NCI-H446 treated with DMSO at 0.1 percent for 48 hours (cell line): ENCODE measurements at regions not wholly inside any gene's neighbourhood (a gene's known extent, or its start where the extent isn't known, plus 50 kb on each side); places are given as distances from the start of the nearest gene placed in this dataset.
A peak's percentile ranks its signal among the peaks of the same experiment; 100 is the strongest.

Experiments
- DNase-seq: peaks from one replicate; lab custom pipeline; 2025; lab: John Stamatoyannopoulos, UW

GRCh38 chr22:26847046-26847445 lies 189.7 kb downstream of the MIAT start:
- DNase-seq, result no peak

GRCh38 chr22:26847816-26848215 lies 190.4 kb downstream of the MIAT start:
- DNase-seq, result no peak

GRCh38 chr22:26848244-26848920 lies 191.0 kb downstream of the MIAT start:
- DNase-seq, result no peak

GRCh38 chr22:26849575-26849974 lies 192.2 kb downstream of the MIAT start:
- DNase-seq, result no peak

- DNase-seq, result no peak
Observed at GRCh38 chr22:26851125-26851524, 193.7 kb downstream of the MIAT start.

GRCh38 chr22:26852176-26852575 lies 194.8 kb downstream of the MIAT start:
- no peak for DNase-seq

- DNase-seq, result no peak
Observed at GRCh38 chr22:26853071-26853470, 195.7 kb downstream of the MIAT start.

GRCh38 chr22:26853495-26853894 lies 196.1 kb downstream of the MIAT start:
- no peak for DNase-seq

- DNase-seq, result no peak
Observed at GRCh38 chr22:26857169-26857568, 199.8 kb downstream of the MIAT start.

- no peak for DNase-seq
Observed at GRCh38 chr22:26860301-26860700, 202.9 kb downstream of the MIAT start.

- DNase-seq, result no peak
Observed at GRCh38 chr22:26865021-26865420, 207.6 kb downstream of the MIAT start.

GRCh38 chr22:26883393-26883792 lies 226.0 kb downstream of the MIAT start:
- DNase-seq, result no peak

- no peak for DNase-seq
Observed at GRCh38 chr22:26884921-26885320, 227.5 kb downstream of the MIAT start.

GRCh38 chr22:26885441-26886261 lies 228.3 kb downstream of the MIAT start:
- no peak for DNase-seq

- no peak for DNase-seq
Observed at GRCh38 chr22:26887456-26887855, 230.1 kb downstream of the MIAT start.

GRCh38 chr22:26887916-26888315 lies 230.5 kb downstream of the MIAT start:
- no peak for DNase-seq

- DNase-seq, result no peak
Observed at GRCh38 chr22:26888887-26889286, 231.5 kb downstream of the MIAT start.

GRCh38 chr22:26889802-26890201 lies 232.4 kb downstream of the MIAT start:
- DNase-seq, result no peak

GRCh38 chr22:26890870-26891269 lies 233.5 kb downstream of the MIAT start:
- DNase-seq, result no peak

GRCh38 chr22:26891429-26891828 lies 234.0 kb downstream of the MIAT start:
- DNase-seq, result no peak

- DNase-seq, result peak; percentile 91
Observed at GRCh38 chr22:26892166-26893041, 235.0 kb downstream of the MIAT start.
